22Rv1 (cell line): ENCODE measurements at regions not wholly inside any gene's neighbourhood (a gene's known extent, or its start where the extent isn't known, plus 50 kb on each side); places are given as distances from the start of the nearest gene placed in this dataset.

Experiments
- CTCF ChIP-seq: fragments of 450-650 bp; IDR thresholded peaks from 2 replicates; pipeline ENCODE4 v1.5.1; 2017; ENCODE audit warnings: mild to moderate bottlenecking
- ZFX ChIP-seq: fragments of 450-650 bp; IDR thresholded peaks from 2 replicates; pipeline ENCODE4 v1.6.1; 2017; ENCODE audit warnings: antibody characterized with exemption, borderline replicate concordance

- no peak for TF ChIP-seq CTCF
- no peak for TF ChIP-seq ZFX
Observed at GRCh38 chr3:177751770-177752169, 554.5 kb upstream of the TBL1XR1 start.
